Endothelial cell of umbilical vein (primary cell): ENCODE measurements at regions not wholly inside any gene's neighbourhood (a gene's known extent, or its start where the extent isn't known, plus 50 kb on each side); places are given as distances from the start of the nearest gene placed in this dataset.
"Not testable (repeated sequence)": the region's sequence is repeated elsewhere in the genome, so short reads cannot be mapped to it uniquely, and the experiment has no call there.

ENCODE experiments used
- CTCF ChIP-seq, 2 donors: IDR thresholded peaks; 1 replicate in 1 of 2; 2 replicates in 1 of 2; pipeline ENCODE4 v1.5.1; 2011; ENCODE audit warnings: low read length in 2 of 2, mild to moderate bottlenecking in 2 of 2, moderate library complexity in 2 of 2, control low read depth in 1 of 2, inconsistent platforms in 1 of 2, low read depth in 1 of 2; ENCODE audit not compliant: insufficient read depth in 1 of 2; ENCODE audit errors: extremely low read depth in 1 of 2
- EZH2 ChIP-seq: IDR thresholded peaks from 2 replicates; pipeline ENCODE4 v1.6.1; 2012; ENCODE audit warnings: borderline replicate concordance, low read depth, mild to moderate bottlenecking, moderate library complexity, low read length, inconsistent platforms; ENCODE audit not compliant: severe bottlenecking
- GATA2 ChIP-seq: IDR thresholded peaks from 2 replicates; pipeline ENCODE4 v1.7.0; 2011; ENCODE audit warnings: low read depth, mild to moderate bottlenecking, moderate library complexity, mixed read lengths, low read length; ENCODE audit not compliant: insufficient read length, insufficient read depth
- MYC ChIP-seq: IDR thresholded peaks from one replicate; pipeline ENCODE4 v1.6.1; 2011; ENCODE audit warnings: mild to moderate bottlenecking, low read depth, low read length
- POLR2A ChIP-seq: IDR thresholded peaks from 2 replicates; pipeline ENCODE4 v1.6.1; 2012; ENCODE audit warnings: low read depth, mild to moderate bottlenecking, control low read depth, low read length
- POLR2AphosphoS5 ChIP-seq: IDR thresholded peaks from 2 replicates; pipeline ENCODE4 v1.6.1; 2012; ENCODE audit warnings: low read depth, mild to moderate bottlenecking, control low read depth, low read length, moderate library complexity; ENCODE audit not compliant: insufficient read depth
- TF ChIP-seq, protein P1 (sequence below): IDR thresholded peaks from 2 replicates; pipeline ENCODE4 v1.6.1; 2011; ENCODE audit not compliant: insufficient read depth, insufficient read length

DNA sequence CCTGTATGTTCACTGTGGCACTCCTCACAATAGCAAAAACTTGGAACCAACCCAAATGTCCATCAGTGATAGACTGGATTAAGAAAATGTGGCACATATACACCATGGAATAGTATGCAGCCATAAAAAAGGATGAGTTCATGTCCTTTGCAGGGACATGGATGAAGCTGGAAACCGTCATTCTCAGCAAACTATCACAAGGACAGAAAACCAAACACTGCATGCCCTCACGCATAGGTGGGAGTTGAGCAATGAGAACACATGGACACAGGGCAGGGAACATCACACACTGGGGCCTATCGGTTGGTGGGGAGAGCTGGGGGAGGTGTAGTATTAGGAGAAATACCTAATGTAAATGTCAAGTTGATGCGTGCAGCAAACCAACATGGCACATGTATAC, 275.7 kb upstream of the TLE3 start:
- TF ChIP-seq CTCF (IDR thresholded peaks at IDR 0.05; ENCODE audit: extremely low read depth in 1 of 2, insufficient read depth in 1 of 2, low read depth in 1 of 2, low read length in 2 of 2); POLR2AphosphoS5; POLR2A; EZH2; GATA2; MYC: not testable (repeated sequence)
- TF ChIP-seq, protein P1, sequence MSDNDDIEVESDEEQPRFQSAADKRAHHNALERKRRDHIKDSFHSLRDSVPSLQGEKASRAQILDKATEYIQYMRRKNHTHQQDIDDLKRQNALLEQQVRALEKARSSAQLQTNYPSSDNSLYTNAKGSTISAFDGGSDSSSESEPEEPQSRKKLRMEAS: not testable (repeated sequence)
